GM21528 (cell line): ENCODE measurements at regions not wholly inside any gene's neighbourhood (a gene's known extent, or its start where the extent isn't known, plus 50 kb on each side); places are given as distances from the start of the nearest gene placed in this dataset.
"Not testable (repeated sequence)": the region's sequence is repeated elsewhere in the genome, so short reads cannot be mapped to it uniquely, and the experiment has no call there.

ENCODE experiments used
- ATAC-seq: cut with Tn5 transposase; IDR thresholded peaks from one replicate; pipeline ENCODE4 v1.9.1; 2021; ENCODE audit warnings: mild to moderate bottlenecking, moderate library complexity; ENCODE audit not compliant: unreplicated experiment, low FRiP score

- no peak for ATAC-seq
Observed at GRCh38 chr12:105679982-105680381, 349.5 kb downstream of the C12orf75 start.

- no peak for ATAC-seq
Observed at GRCh38 chr12:105681341-105681740, 350.9 kb downstream of the C12orf75 start.

GRCh38 chr12:105682821-105683220 lies 352.3 kb downstream of the C12orf75 start:
- ATAC-seq, result not testable (repeated sequence)

GRCh38 chr12:105683836-105684235 lies 353.3 kb downstream of the C12orf75 start:
- not testable (repeated sequence) for ATAC-seq

- no peak for ATAC-seq
Observed at GRCh38 chr12:105698075-105698474, 367.6 kb downstream of the C12orf75 start.

- no peak for ATAC-seq
Observed at GRCh38 chr12:105699209-105699608, 368.7 kb downstream of the C12orf75 start.

- ATAC-seq, result no peak
Observed at GRCh38 chr12:105704787-105705186, 374.3 kb downstream of the C12orf75 start.

GRCh38 chr12:105705235-105705634 lies 374.7 kb downstream of the C12orf75 start:
- ATAC-seq, result no peak

GRCh38 chr12:105705765-105706164 lies 375.3 kb downstream of the C12orf75 start:
- ATAC-seq, result no peak

GRCh38 chr12:105706321-105706972 lies 376.0 kb downstream of the C12orf75 start:
- ATAC-seq, result no peak

GRCh38 chr12:105706973-105707334 lies 376.5 kb downstream of the C12orf75 start:
- ATAC-seq, result no peak

GRCh38 chr12:105713606-105714305 lies 383.3 kb downstream of the C12orf75 start:
- no peak for ATAC-seq

GRCh38 chr12:105716621-105717020 lies 386.1 kb downstream of the C12orf75 start:
- no peak for ATAC-seq

- peak; percentile 58 for ATAC-seq
Observed at GRCh38 chr12:105721051-105721825, 390.7 kb downstream of the C12orf75 start.

- ATAC-seq, result no peak
Observed at GRCh38 chr12:105721891-105722290, 391.4 kb downstream of the C12orf75 start.

GRCh38 chr12:105723066-105723465 lies 392.6 kb downstream of the C12orf75 start:
- no peak for ATAC-seq

GRCh38 chr12:105723494-105723893 lies 393.0 kb downstream of the C12orf75 start:
- no peak for ATAC-seq

GRCh38 chr12:105724641-105725040 lies 394.1 kb downstream of the C12orf75 start:
- ATAC-seq, result no peak

- no peak for ATAC-seq
Observed at GRCh38 chr12:105725054-105725453, 394.6 kb downstream of the C12orf75 start.

- no peak for ATAC-seq
Observed at GRCh38 chr12:105729181-105729771, 398.8 kb downstream of the C12orf75 start.

- no peak for ATAC-seq
Observed at GRCh38 chr12:105729926-105730325, 399.4 kb downstream of the C12orf75 start.
